GM12875 (cell line): ENCODE measurements at regions not wholly inside any gene's neighbourhood (a gene's known extent, or its start where the extent isn't known, plus 50 kb on each side); places are given as distances from the start of the nearest gene placed in this dataset.

ENCODE experiments used
- H3K4me3 ChIP-seq: one replicate; pipeline ENCODE4 v1.5.1; 2011; ENCODE audit warnings: low read depth, low read length, control low read depth
- TF ChIP-seq, protein P1 (sequence below): IDR thresholded peaks from 2 replicates; pipeline ENCODE4 v1.5.1; 2011; ENCODE audit warnings: low read depth, mild to moderate bottlenecking, control low read depth, inconsistent platforms, low read length, moderate library complexity, borderline replicate concordance; ENCODE audit not compliant: insufficient read depth

GRCh38 chr11:15300341-15300740 is 185.6 kb downstream of the INSC start:
- TF ChIP-seq, protein P1, sequence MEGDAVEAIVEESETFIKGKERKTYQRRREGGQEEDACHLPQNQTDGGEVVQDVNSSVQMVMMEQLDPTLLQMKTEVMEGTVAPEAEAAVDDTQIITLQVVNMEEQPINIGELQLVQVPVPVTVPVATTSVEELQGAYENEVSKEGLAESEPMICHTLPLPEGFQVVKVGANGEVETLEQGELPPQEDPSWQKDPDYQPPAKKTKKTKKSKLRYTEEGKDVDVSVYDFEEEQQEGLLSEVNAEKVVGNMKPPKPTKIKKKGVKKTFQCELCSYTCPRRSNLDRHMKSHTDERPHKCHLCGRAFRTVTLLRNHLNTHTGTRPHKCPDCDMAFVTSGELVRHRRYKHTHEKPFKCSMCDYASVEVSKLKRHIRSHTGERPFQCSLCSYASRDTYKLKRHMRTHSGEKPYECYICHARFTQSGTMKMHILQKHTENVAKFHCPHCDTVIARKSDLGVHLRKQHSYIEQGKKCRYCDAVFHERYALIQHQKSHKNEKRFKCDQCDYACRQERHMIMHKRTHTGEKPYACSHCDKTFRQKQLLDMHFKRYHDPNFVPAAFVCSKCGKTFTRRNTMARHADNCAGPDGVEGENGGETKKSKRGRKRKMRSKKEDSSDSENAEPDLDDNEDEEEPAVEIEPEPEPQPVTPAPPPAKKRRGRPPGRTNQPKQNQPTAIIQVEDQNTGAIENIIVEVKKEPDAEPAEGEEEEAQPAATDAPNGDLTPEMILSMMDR = no peak
- no peak overlapping the region for H3K4me3 ChIP-seq

DNA sequence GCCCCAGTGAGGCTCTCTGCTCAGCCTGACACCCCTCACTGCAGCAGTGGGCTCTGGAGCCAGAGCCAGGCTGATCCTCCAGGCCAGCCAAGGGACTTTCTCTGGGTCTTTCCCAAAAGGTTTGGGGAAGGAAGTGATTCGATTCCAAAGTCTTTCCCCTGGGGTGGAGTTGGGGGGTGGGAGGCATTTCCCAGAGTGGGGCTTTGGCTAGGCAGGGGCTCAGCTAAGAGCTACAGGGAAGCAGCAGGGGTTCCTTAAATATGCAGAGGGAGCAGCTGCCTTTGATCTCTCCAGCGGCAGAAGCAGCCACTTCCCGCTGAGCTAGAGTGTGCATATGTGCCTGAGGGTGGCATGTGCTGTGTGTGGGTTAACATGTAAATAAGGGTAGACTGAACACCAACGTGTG is 192.9 kb downstream of the INSC start:
- TF ChIP-seq, protein P1 = no peak
- H3K4me3 ChIP-seq = no peak overlapping the region

GRCh38 chr11:15308840-15309239 is 194.1 kb downstream of the INSC start:
- no peak overlapping the region for H3K4me3 ChIP-seq
- TF ChIP-seq, protein P1 = no peak

DNA sequence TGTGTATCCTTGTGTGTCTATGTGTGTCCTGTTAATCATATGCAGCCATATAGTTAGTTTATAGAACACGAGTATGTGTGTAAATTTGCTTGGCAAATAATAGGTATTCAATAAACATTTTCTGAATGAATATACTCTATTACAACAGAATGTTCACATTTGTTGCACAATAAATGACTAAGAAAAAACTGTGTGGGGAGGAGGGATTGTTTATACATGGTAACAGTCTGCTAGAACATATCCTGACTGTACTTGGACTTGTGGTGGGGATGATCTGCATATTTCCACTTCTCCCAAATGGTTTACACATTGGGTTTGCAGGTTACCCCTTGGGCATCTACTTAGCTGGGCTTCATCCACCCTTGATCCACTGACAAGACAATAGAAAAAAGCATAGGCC is 194.6 kb downstream of the INSC start:
- H3K4me3 ChIP-seq = no peak overlapping the region
- TF ChIP-seq, protein P1 = no peak

GRCh38 chr11:15313862-15314261 is 199.1 kb downstream of the INSC start:
- TF ChIP-seq, protein P1 = no peak
- no peak overlapping the region for H3K4me3 ChIP-seq

GRCh38 chr11:15318814-15319213 is 204.1 kb downstream of the INSC start:
- H3K4me3 ChIP-seq = no peak overlapping the region
- TF ChIP-seq, protein P1 = no peak

GRCh38 chr11:15326520-15326919 is 211.8 kb downstream of the INSC start:
- no peak overlapping the region for H3K4me3 ChIP-seq
- TF ChIP-seq, protein P1 = no peak
